ENCODE measurements at regions not wholly inside any gene's neighbourhood (a gene's known extent, or its start where the extent isn't known, plus 50 kb on each side); places are given as distances from the start of the nearest gene placed in this dataset.
"Not testable (repeated sequence)": the region's sequence is repeated elsewhere in the genome, so short reads cannot be mapped to it uniquely, and the experiment has no call there.

DNA sequence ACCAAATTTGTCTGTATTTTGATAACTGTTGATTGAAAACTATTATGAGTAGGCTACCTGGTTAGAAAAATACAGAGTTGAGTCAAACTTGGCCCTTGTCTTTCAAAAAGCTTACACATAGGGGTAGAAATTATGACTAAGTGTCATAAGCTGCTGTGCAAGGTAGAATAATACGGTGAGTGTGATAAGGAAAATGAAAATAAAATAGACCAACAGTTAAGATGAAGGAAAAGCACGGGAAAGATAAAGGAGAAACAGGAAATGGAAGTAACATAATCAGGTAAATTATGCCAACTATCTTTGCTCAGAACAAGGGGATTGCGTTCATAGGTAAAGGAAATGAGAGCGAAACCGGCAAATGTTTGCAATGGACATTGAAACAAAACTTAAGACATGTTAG is 302.5 kb downstream of the PCDH7 start:
- intact Hi-C loops (cut with DNase I), result no loop called here
- TF ChIP-seq, protein P1, sequence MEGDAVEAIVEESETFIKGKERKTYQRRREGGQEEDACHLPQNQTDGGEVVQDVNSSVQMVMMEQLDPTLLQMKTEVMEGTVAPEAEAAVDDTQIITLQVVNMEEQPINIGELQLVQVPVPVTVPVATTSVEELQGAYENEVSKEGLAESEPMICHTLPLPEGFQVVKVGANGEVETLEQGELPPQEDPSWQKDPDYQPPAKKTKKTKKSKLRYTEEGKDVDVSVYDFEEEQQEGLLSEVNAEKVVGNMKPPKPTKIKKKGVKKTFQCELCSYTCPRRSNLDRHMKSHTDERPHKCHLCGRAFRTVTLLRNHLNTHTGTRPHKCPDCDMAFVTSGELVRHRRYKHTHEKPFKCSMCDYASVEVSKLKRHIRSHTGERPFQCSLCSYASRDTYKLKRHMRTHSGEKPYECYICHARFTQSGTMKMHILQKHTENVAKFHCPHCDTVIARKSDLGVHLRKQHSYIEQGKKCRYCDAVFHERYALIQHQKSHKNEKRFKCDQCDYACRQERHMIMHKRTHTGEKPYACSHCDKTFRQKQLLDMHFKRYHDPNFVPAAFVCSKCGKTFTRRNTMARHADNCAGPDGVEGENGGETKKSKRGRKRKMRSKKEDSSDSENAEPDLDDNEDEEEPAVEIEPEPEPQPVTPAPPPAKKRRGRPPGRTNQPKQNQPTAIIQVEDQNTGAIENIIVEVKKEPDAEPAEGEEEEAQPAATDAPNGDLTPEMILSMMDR (IDR thresholded peaks at IDR 0.05), result no peak
- no peak for TF ChIP-seq POLR2A (IDR thresholded peaks at IDR 0.05)
- WGBS, 4 donors, result 77 to 81% (median 78%) methylated on average over 5 of the region's 5 CpGs
- no peak for DNase-seq
- no peaks in the 10 kb centered on the region for H3K27me3 ChIP-seq
- H3K9me3 ChIP-seq (replicated peaks in 1 of 3), result no peaks in the 10 kb centered on the region
- no peak overlapping the region for H3K4me3 ChIP-seq
- H3K36me3 ChIP-seq (replicated peaks in 1 of 2), result no peaks in the 10 kb centered on the region
- H3K4me1 ChIP-seq (replicated peaks in 1 of 2), result no peaks in the 10 kb centered on the region
- no peak overlapping the region for H3K27ac ChIP-seq

DNA sequence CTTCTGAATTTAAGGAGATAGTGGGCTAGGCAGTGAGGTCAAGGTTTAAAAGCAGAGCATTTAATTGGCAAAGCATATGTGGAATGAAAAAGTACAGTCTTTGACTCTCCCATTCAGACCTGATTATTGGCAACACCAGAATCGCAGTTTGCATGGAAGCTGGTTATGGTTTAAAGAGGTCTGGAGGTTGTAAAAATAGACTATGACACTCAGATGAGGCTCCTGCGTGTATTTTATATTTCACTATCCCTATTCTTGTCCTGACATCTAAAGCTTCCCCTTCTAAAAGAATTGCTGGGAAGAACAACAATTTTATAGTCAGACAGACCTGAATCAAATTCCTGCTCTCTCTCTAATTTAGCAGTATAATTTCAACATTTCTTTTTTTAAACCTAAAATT is 302.9 kb downstream of the PCDH7 start:
- intact Hi-C loops (cut with DNase I), result no loop called here
- Histone ChIP-seq H3K4me1 (replicated peaks in 1 of 2) (no peaks in the 10 kb centered on the region), H3K9me3 (replicated peaks in 1 of 3) (no peaks in the 10 kb centered on the region), H3K27ac (no peak overlapping the region), H3K4me3 (no peak overlapping the region), H3K36me3 (replicated peaks in 1 of 2) (no peaks in the 10 kb centered on the region), H3K27me3 (no peaks in the 10 kb centered on the region)
- 60 to 79% (median 62%) methylated on average over 2 of the region's 2 CpGs for WGBS, 4 donors
- no peak for DNase-seq
- no peak for TF ChIP-seq POLR2A (IDR thresholded peaks at IDR 0.05)
- TF ChIP-seq, protein P1 (IDR thresholded peaks at IDR 0.05), result no peak

DNA sequence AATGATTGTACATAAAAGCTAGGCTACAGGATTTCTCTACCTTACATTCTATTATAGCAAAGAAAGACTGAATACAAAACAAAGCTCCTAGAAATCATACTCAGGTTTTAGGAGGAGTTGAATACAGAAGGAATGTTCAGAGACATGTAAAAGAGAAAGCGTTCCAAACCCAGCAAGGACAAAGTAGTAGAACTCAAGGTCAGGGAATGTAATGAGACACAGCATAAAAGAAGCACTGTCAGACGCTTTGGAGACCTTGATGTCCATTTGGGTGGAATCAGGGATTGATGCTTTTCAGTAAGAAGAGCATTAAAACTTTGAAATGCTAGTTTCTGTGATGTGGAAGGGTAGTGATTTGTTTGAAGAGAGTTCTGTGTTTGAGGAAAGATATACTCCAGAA is 303.6 kb downstream of the PCDH7 start:
- Histone ChIP-seq H3K4me1 (replicated peaks in 1 of 2) (no peaks in the 10 kb centered on the region), H3K4me3 (no peak overlapping the region), H3K36me3 (replicated peaks in 1 of 2) (no peaks in the 10 kb centered on the region), H3K27ac (no peak overlapping the region), H3K9me3 (replicated peaks in 1 of 3) (no peaks in the 10 kb centered on the region), H3K27me3 (no peaks in the 10 kb centered on the region)
- intact Hi-C loops (cut with DNase I), result no loop called here
- 32 to 51% (median 41%) methylated on average over 2 of the region's 2 CpGs for WGBS, 4 donors
- DNase-seq, result no peak
- TF ChIP-seq, protein P1 (IDR thresholded peaks at IDR 0.05), result no peak
- no peak for TF ChIP-seq POLR2A (IDR thresholded peaks at IDR 0.05)

DNA sequence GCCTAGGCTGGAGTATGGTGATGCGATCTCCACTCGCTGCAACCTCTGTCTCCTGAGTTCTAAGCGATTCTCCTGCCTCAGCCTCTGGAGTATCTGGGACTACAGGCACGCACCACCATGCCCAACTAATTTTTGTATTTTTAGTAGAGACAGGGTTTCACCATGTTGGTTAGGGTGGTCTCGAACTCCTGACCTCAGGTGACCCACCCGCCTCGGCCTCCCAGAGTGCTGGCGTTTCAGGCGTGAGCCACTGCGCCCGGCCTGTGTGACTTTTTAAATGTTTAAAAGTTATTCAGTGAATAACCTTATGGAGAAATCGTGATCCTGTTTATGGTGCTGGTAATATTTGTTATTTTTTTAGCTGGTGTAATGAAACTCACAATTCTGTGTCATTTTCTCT is 304.6 kb downstream of the PCDH7 start:
- not testable (repeated sequence) for H3K27me3 ChIP-seq

DNA sequence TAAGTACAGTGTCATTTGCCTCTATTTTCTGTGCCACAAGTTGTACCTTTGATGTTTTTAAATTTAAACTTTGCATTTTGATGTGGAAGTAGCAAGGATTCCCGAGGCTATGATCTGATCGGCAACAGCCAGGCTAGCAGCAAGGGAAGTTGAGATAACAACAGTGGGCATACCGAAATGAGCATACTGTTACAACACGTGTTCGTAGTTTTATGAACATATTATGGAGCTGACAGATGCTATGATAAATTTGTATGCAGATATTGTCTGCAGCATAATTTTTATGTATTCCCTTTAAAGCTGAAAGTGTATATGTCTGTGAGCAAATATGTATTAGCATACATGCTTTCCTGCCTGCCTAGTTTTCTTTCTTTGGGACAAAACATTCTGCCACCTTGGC is 306.1 kb downstream of the PCDH7 start:
- no peaks in the 10 kb centered on the region for H3K36me3 ChIP-seq (replicated peaks in 1 of 2)
- no peak for TF ChIP-seq POLR2A (IDR thresholded peaks at IDR 0.05)
- TF ChIP-seq, protein P1 (IDR thresholded peaks at IDR 0.05), result no peak
- DNase-seq, result no peak
- no peak overlapping the region for H3K4me3 ChIP-seq
- intact Hi-C loops (cut with DNase I), result no loop called here
- no peak overlapping the region for H3K27ac ChIP-seq
- no peaks in the 10 kb centered on the region for H3K9me3 ChIP-seq (replicated peaks in 1 of 3)
- H3K4me1 ChIP-seq (replicated peaks in 1 of 2), result no peaks in the 10 kb centered on the region
- no peaks in the 10 kb centered on the region for H3K27me3 ChIP-seq
- 80 to 89% (median 81%) methylated on average over 5 of the region's 5 CpGs for WGBS, 4 donors

More for the DNA sequence above, 304.6 kb downstream of the PCDH7 start:
- intact Hi-C loops (cut with DNase I); H3K36me3 ChIP-seq (replicated peaks in 1 of 2); H3K9me3 ChIP-seq (replicated peaks in 1 of 3); H3K27ac ChIP-seq; DNase-seq; H3K4me3 ChIP-seq; H3K4me1 ChIP-seq (replicated peaks in 1 of 2): not testable (repeated sequence)
- WGBS, 4 donors, result 91 to 94% (median 93%) methylated on average over 12 of the region's 12 CpGs

All from adrenal gland (tissue), 9 donors.